ENCODE measurements at regions not wholly inside any gene's neighbourhood (a gene's known extent, or its start where the extent isn't known, plus 50 kb on each side); places are given as distances from the start of the nearest gene placed in this dataset.

DNA sequence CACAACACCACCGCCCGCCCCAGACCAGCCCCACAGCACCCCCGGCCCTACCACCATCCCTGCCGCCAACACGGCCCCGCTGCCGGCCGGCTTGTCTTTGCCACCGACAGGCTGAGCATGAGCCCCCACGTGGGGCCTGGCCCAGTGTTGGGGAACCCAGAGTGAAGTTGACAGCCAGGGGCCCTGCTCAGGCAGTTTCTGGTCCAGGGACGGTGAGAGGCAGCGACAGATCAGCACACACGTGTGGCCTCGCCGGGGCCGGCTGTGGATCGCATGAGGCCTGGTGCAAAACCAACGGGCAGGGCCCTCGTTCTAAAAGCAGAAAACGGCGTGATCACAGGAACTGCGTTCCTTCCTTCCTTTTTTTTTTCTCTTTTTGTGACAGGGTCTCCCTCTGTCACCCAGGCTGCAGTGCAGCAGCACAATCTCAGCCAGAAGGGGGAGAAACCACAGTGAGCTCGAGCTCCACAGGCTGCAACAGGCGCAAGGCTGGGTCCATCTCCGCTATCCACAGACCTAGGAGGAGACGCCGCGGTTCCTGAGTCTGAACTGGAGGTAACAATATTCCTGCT is 50.5 kb upstream of the FBRSL1 start:
- Histone ChIP-seq H3K4me3 (no peak overlapping the region), H3K27me3 (no peaks in the 10 kb centered on the region), H3K4me1 (no peaks in the 10 kb centered on the region), H3K36me3 (no peaks in the 10 kb centered on the region), H3K27ac (no peak overlapping the region), H3K9me3 (no peaks in the 10 kb centered on the region)
- intact Hi-C loops (cut with DNase I; ENCODE audit: low total_unique reads), result no loop called here
- no peak for DNase-seq
- TF ChIP-seq, protein P1, sequence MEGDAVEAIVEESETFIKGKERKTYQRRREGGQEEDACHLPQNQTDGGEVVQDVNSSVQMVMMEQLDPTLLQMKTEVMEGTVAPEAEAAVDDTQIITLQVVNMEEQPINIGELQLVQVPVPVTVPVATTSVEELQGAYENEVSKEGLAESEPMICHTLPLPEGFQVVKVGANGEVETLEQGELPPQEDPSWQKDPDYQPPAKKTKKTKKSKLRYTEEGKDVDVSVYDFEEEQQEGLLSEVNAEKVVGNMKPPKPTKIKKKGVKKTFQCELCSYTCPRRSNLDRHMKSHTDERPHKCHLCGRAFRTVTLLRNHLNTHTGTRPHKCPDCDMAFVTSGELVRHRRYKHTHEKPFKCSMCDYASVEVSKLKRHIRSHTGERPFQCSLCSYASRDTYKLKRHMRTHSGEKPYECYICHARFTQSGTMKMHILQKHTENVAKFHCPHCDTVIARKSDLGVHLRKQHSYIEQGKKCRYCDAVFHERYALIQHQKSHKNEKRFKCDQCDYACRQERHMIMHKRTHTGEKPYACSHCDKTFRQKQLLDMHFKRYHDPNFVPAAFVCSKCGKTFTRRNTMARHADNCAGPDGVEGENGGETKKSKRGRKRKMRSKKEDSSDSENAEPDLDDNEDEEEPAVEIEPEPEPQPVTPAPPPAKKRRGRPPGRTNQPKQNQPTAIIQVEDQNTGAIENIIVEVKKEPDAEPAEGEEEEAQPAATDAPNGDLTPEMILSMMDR (IDR thresholded peaks at IDR 0.05), result no peak
- no peak for TF ChIP-seq POLR2A (IDR thresholded peaks at IDR 0.05)

DNA sequence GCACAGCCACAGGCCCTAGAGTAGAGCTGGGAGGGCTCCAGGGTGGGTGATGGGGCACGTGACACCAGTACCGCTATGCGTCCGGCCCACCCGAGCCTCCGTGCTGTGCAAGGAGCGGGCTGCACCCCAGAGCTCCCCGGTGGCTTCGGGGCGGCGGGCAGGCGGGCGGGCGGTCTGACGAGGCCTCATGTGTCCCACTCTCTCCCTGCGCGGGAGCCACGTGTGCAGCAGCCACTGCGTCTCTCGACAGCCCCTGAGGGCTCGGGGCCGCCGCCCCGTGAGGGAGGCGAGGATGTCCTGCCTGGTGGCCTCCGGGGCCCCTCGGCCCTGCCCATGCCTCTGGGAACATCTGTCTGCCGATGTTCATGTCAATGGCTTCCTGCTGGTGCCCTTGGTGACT is 51.2 kb upstream of the FBRSL1 start:
- Histone ChIP-seq H3K9me3 (no peaks in the 10 kb centered on the region), H3K27ac (no peak overlapping the region), H3K36me3 (no peaks in the 10 kb centered on the region), H3K27me3 (no peaks in the 10 kb centered on the region), H3K4me1 (no peaks in the 10 kb centered on the region), H3K4me3 (no peak overlapping the region)
- TF ChIP-seq, protein P1 (IDR thresholded peaks at IDR 0.05), result no peak
- no peak for TF ChIP-seq POLR2A (IDR thresholded peaks at IDR 0.05)
- intact Hi-C loops (cut with DNase I; ENCODE audit: low total_unique reads), result no loop called here
- no peak for DNase-seq

DNA sequence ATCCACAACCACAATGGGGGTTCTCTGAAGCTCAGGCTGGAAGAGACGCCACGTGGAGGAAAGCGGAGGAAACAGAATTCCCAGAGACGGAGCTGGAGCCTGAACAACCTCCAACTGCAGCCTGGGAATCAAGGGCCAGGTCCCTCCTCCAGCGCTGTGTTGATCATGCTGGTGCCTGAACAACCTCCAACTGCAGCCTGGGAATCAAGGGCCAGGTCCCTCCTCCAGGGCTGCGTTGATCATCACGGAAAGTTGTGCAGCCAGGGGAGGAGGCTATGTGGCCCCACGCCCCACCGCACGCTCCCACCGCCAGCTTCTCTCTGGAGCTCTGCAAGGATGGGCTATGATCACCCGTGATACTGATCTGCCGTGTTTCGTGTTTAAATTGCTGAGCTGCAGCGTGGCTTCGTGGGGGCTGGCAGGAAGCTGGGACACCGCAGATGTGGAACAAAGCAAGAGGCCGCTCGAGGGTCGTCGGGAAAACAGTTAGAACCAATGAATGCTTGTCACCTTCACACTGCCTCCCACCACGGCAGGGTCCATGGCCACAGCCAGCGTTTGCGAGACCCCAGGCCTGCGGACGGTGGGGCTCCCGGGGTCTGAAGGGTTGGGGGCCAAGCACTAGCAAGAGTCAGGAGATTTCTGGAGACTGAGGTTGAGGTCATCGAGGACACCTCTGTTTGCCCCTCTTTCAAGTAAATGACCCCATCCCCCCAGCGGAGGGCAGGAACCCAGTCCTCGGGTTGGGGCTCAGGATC is 51.8 kb upstream of the FBRSL1 start:
- intact Hi-C loops (cut with DNase I; ENCODE audit: low total_unique reads), result no loop called here
- H3K4me1 ChIP-seq, result no peaks in the 10 kb centered on the region

GRCh38 chr12:132437252-132437932 is 52.6 kb upstream of the FBRSL1 start:
- H3K27ac ChIP-seq, result no peak overlapping the region
- no peak for DNase-seq
- intact Hi-C loops (cut with DNase I; ENCODE audit: low total_unique reads), result no loop called here
- H3K36me3 ChIP-seq, result no peaks in the 10 kb centered on the region
- H3K27me3 ChIP-seq, result no peaks in the 10 kb centered on the region
- no peak overlapping the region for H3K4me3 ChIP-seq
- TF ChIP-seq POLR2A (IDR thresholded peaks at IDR 0.05), result no peak
- TF ChIP-seq, protein P1 (IDR thresholded peaks at IDR 0.05), result no peak
- H3K9me3 ChIP-seq, result no peaks in the 10 kb centered on the region
- no peaks in the 10 kb centered on the region for H3K4me1 ChIP-seq

More for the DNA sequence above, 51.8 kb upstream of the FBRSL1 start:
- TF ChIP-seq POLR2A (IDR thresholded peaks at IDR 0.05), result no peak
- TF ChIP-seq, protein P1 (IDR thresholded peaks at IDR 0.05), result no peak
- Histone ChIP-seq H3K27ac (no peak overlapping the region), H3K9me3 (no peaks in the 10 kb centered on the region), H3K36me3 (no peaks in the 10 kb centered on the region), H3K4me3 (no peak overlapping the region), H3K27me3 (no peaks in the 10 kb centered on the region)
- no peak for DNase-seq

- Histone ChIP-seq H3K4me1 (no peaks in the 10 kb centered on the region), H3K4me3 (no peak overlapping the region), H3K27ac (no peak overlapping the region), H3K36me3 (no peaks in the 10 kb centered on the region), H3K27me3 (no peaks in the 10 kb centered on the region), H3K9me3 (no peaks in the 10 kb centered on the region)
- intact Hi-C loops (cut with DNase I; ENCODE audit: low total_unique reads), result no loop called here
- TF ChIP-seq, protein P1 (IDR thresholded peaks at IDR 0.05), result no peak
- no peak for TF ChIP-seq POLR2A (IDR thresholded peaks at IDR 0.05)
- DNase-seq, result no peak
These were observed 53.1 kb upstream of the FBRSL1 start for GRCh38 chr12:132436791-132437251.

Data from uterus (tissue), 3 donors.